ENCODE measurements at regions not wholly inside any gene's neighbourhood (a gene's known extent, or its start where the extent isn't known, plus 50 kb on each side); places are given as distances from the start of the nearest gene placed in this dataset.

- intact Hi-C loops (cut with DNase I; ENCODE audit: low total_unique reads) = no loop called here
- in situ Hi-C loops (cut with MboI; ENCODE audit: low sequenced_read_pairs in 4 of 4) = no loop called here
- ATAC-seq (no peak), DNase-seq (no peak)
- no peak overlapping the region for H3K4me3 ChIP-seq
- TF ChIP-seq POLR2A (IDR thresholded peaks at IDR 0.05) (no peak), CTCF (IDR thresholded peaks at IDR 0.05 in 4 of 5, conservative IDR thresholded peaks at IDR 0.05 in 1 of 5) (no peak)
- H3K27me3 ChIP-seq = no peaks in the 10 kb centered on the region
- H3K9me3 ChIP-seq = no peaks in the 10 kb centered on the region
- no peak overlapping the region for H3K27ac ChIP-seq
- H3K4me1 ChIP-seq = no peaks in the 10 kb centered on the region
- H3K36me3 ChIP-seq = no peaks in the 10 kb centered on the region
These were observed 365.6 kb downstream of the ANKRD7 start for GRCh38 chr7:118590107-118590506.

- no peaks in the 10 kb centered on the region for H3K9me3 ChIP-seq
- ATAC-seq (no peak), DNase-seq (no peak)
- no peaks in the 10 kb centered on the region for H3K36me3 ChIP-seq
- intact Hi-C loops (cut with DNase I; ENCODE audit: low total_unique reads) (no loop called here), in situ Hi-C loops (cut with MboI; ENCODE audit: low sequenced_read_pairs in 4 of 4) (no loop called here)
- no peaks in the 10 kb centered on the region for H3K27me3 ChIP-seq
- no peak overlapping the region for H3K27ac ChIP-seq
- H3K4me1 ChIP-seq = no peaks in the 10 kb centered on the region
- no peak for TF ChIP-seq CTCF (IDR thresholded peaks at IDR 0.05 in 4 of 5, conservative IDR thresholded peaks at IDR 0.05 in 1 of 5)
- no peak for TF ChIP-seq POLR2A (IDR thresholded peaks at IDR 0.05)
- H3K4me3 ChIP-seq = no peak overlapping the region
These were observed 377.6 kb downstream of the ANKRD7 start for GRCh38 chr7:118602090-118602489.

- Histone ChIP-seq H3K36me3 (no peaks in the 10 kb centered on the region), H3K9me3 (no peaks in the 10 kb centered on the region), H3K4me1 (no peaks in the 10 kb centered on the region), H3K27me3 (no peaks in the 10 kb centered on the region), H3K4me3 (no peak overlapping the region), H3K27ac (no peak overlapping the region)
- DNase-seq (no peak), ATAC-seq (no peak)
- TF ChIP-seq CTCF (IDR thresholded peaks at IDR 0.05 in 4 of 5, conservative IDR thresholded peaks at IDR 0.05 in 1 of 5) = no peak
- no peak for TF ChIP-seq POLR2A (IDR thresholded peaks at IDR 0.05)
- in situ Hi-C loops (cut with MboI; ENCODE audit: low sequenced_read_pairs in 4 of 4) = no loop called here
- intact Hi-C loops (cut with DNase I; ENCODE audit: low total_unique reads) = no loop called here
These were observed 382.1 kb downstream of the ANKRD7 start for GRCh38 chr7:118606602-118607001.

GRCh38 chr7:118609207-118609606 lies 384.7 kb downstream of the ANKRD7 start:
- no peak overlapping the region for H3K4me3 ChIP-seq
- H3K4me1 ChIP-seq = no peaks in the 10 kb centered on the region
- H3K9me3 ChIP-seq = no peaks in the 10 kb centered on the region
- TF ChIP-seq POLR2A (IDR thresholded peaks at IDR 0.05) (no peak), CTCF (IDR thresholded peaks at IDR 0.05 in 4 of 5, conservative IDR thresholded peaks at IDR 0.05 in 1 of 5) (no peak)
- in situ Hi-C loops (cut with MboI; ENCODE audit: low sequenced_read_pairs in 4 of 4) (no loop called here), intact Hi-C loops (cut with DNase I; ENCODE audit: low total_unique reads) (no loop called here)
- H3K36me3 ChIP-seq = no peaks in the 10 kb centered on the region
- ATAC-seq (no peak), DNase-seq (no peak)
- no peak overlapping the region for H3K27ac ChIP-seq
- no peaks in the 10 kb centered on the region for H3K27me3 ChIP-seq

GRCh38 chr7:118615681-118616080 lies 391.2 kb downstream of the ANKRD7 start:
- no peak for DNase-seq
- no peak for TF ChIP-seq POLR2A (IDR thresholded peaks at IDR 0.05)
- no peak for TF ChIP-seq CTCF (IDR thresholded peaks at IDR 0.05 in 4 of 5, conservative IDR thresholded peaks at IDR 0.05 in 1 of 5)

More at GRCh38 chr7:118615681-118616080, 391.2 kb downstream of the ANKRD7 start:
- in situ Hi-C loops (cut with MboI; ENCODE audit: low sequenced_read_pairs in 4 of 4) = no loop called here
- Histone ChIP-seq H3K27me3 (no peaks in the 10 kb centered on the region), H3K9me3 (no peaks in the 10 kb centered on the region), H3K36me3 (no peaks in the 10 kb centered on the region), H3K4me3 (no peak overlapping the region), H3K27ac (no peak overlapping the region), H3K4me1 (no peaks in the 10 kb centered on the region)
- intact Hi-C loops (cut with DNase I; ENCODE audit: low total_unique reads) = no loop called here
- ATAC-seq = no peak

All from gastrocnemius medialis (tissue), 4 donors.